ENCODE measurements at regions not wholly inside any gene's neighbourhood (a gene's known extent, or its start where the extent isn't known, plus 50 kb on each side); places are given as distances from the start of the nearest gene placed in this dataset.
"Not testable (repeated sequence)": the region's sequence is repeated elsewhere in the genome, so short reads cannot be mapped to it uniquely, and the experiment has no call there.

GRCh38 chr3:171548917-171549316 is 88.7 kb upstream of the TNIK start:
- no peak for DNase-seq (ENCODE audit: low read depth)

DNA sequence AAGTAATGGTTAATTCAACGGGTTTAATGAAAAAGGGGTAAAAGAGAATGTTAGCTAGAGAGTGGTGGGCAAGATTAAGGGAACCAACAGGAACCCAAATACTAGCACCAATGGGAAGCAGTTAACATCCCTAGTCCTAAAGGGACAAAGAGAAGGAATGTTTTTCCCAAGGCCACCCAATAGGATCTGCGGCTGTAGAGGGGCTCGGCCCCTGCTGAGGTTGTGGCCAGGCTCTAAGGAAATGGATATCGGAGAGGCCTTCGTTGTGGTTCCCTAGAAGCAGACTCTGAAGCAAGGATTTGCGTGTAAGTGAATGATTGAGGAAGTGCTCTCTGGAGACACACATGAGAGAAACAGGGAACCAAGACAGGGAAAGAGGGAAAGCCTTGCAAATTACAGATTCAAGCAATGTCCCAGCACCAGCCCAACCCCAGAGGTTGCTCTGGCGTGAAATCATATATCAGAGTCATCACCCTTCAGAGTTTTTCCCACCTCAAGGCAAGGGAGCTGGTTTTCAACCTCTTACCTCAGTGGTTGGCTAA is 83.6 kb upstream of the TNIK start:
- DNase-seq (ENCODE audit: low read depth) = no peak

- no peak for DNase-seq (ENCODE audit: low read depth)
Measured at GRCh38 chr3:171542976-171543375, 82.8 kb upstream of the TNIK start.

- no peak for DNase-seq (ENCODE audit: low read depth)
Measured at GRCh38 chr3:171541647-171542046, 81.4 kb upstream of the TNIK start.

- DNase-seq (ENCODE audit: low read depth) = no peak
Measured at GRCh38 chr3:171541181-171541580, 81.0 kb upstream of the TNIK start.

- DNase-seq (ENCODE audit: low read depth) = no peak
Measured at GRCh38 chr3:171535799-171536198, 75.6 kb upstream of the TNIK start.

DNA sequence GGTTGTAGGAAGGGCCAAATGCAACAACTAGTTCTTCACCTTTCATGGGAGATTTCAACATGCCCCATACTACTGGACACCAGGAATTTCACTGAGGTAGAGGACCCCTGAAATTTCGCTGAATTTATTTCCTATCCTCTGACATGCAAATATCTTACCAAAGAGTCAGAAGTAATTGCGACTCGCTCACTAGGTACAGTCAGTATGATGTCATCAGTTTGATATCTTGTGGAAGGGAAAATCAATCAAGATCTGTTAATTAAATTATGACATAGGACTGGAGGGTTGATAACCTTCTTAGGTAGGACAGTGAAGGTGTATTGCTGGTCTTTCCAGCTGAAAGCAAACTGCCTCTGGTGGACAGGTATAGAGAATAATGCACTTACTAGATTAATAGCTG is 74.9 kb upstream of the TNIK start:
- no peak for DNase-seq (ENCODE audit: low read depth)

- DNase-seq (ENCODE audit: low read depth) = no peak
Measured at GRCh38 chr3:171533702-171534101, 73.5 kb upstream of the TNIK start.

GRCh38 chr3:171532294-171532693 is 72.1 kb upstream of the TNIK start:
- DNase-seq (ENCODE audit: low read depth) = no peak

- no peak for DNase-seq (ENCODE audit: low read depth)
Measured at GRCh38 chr3:171531716-171532115, 71.5 kb upstream of the TNIK start.

DNA sequence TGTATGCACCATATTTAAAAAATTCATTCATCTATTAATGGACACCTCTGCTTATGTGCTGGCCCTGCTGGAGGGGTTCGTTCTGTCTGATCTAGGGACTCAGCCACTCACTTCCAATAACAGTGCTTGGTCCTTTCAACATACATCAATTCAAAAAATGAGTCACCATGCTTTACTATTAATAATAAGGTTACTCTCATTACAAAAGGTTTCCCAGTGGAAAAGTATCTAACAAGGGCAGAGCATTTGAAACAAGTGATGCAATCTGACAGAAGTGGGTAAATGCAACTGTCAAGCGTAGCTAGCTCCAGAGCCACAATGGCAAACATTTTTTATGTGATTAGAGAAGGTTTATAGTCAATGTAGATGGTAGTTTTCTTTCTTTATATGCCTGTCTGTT is 67.9 kb upstream of the TNIK start:
- DNase-seq (ENCODE audit: low read depth) = peak; percentile 38

GRCh38 chr3:171526869-171527268 is 66.7 kb upstream of the TNIK start:
- peak; percentile 83 for DNase-seq (ENCODE audit: low read depth)

GRCh38 chr3:171526146-171526545 is 65.9 kb upstream of the TNIK start:
- no peak for DNase-seq (ENCODE audit: low read depth)

GRCh38 chr3:171525437-171525836 is 65.2 kb upstream of the TNIK start:
- peak; percentile 4 for DNase-seq (ENCODE audit: low read depth)

DNA sequence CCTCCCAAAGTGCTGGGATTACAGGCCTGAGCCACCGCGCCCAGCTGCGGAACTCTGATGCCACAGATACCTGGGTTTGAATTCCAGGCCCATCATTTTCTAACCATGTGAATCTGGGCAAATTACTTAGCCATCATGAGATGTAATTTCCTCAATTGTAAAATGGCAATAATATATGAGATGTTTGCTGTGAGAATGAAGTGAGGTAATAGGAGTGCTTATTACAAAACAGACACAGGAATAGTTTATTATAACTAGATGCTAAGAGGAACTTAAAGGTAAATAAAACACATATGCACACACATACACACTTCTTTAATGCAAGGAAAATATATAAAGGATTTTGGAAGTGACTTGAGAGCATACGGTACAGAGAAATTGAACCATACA is 64.7 kb upstream of the TNIK start:
- DNase-seq (ENCODE audit: low read depth) = no peak

GRCh38 chr3:171522651-171523050 is 62.4 kb upstream of the TNIK start:
- no peak for DNase-seq (ENCODE audit: low read depth)

GRCh38 chr3:171519423-171519822 is 59.2 kb upstream of the TNIK start:
- not testable (repeated sequence) for DNase-seq (ENCODE audit: low read depth)

- no peak for DNase-seq (ENCODE audit: low read depth)
Measured at GRCh38 chr3:171516765-171517164, 56.6 kb upstream of the TNIK start.

DNA sequence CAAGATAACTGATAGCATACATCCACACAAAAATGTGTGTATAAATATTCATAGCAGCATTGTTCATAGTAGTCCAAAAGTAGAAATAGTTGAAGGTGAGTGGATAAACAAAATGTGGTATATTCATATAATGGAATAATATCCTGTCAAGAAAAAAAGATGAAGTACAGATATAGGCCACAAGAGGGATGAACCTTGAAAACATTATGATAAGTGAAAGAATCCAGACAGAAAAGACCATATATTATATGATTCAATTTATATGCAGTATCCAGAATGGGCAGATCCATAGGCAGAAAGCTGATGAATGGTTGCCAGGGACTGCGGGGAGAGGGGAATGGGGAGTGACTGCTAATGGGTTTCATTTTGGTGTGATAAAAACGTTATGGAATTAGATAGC is 54.3 kb upstream of the TNIK start:
- no peak for DNase-seq (ENCODE audit: low read depth)

DNA sequence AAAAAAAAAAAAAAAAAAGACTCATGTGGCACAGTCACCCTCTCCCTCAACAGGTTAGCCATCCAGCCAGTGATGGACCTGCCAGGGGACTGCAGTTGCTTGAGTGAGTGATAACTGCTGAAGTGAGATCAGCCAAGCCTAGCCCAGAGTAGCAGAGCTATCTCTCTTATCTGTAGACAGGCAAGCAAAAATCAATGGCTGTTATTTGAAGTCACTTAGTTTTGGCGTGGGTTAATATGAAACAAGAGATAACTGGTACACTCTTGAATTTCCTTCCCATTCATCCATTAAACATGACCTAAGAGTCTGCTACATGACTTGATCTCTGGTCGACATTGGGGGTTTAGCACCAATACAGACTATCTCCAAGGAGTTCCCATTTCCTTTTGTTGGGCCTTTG is 51.2 kb upstream of the TNIK start:
- DNase-seq (ENCODE audit: low read depth) = no peak

Measured in fibroblast of gingiva (primary cell).